GM19468 (cell line): ENCODE measurements at regions not wholly inside any gene's neighbourhood (a gene's known extent, or its start where the extent isn't known, plus 50 kb on each side); places are given as distances from the start of the nearest gene placed in this dataset.
A peak's percentile ranks its signal among the peaks of the same experiment; 100 is the strongest.
"Not testable (repeated sequence)": the region's sequence is repeated elsewhere in the genome, so short reads cannot be mapped to it uniquely, and the experiment has no call there.

Source experiments
- ATAC-seq: cut with Tn5 transposase; IDR thresholded peaks from one replicate; pipeline ENCODE4 v1.9.1; 2021; ENCODE audit warnings: mild to moderate bottlenecking, moderate library complexity, moderate number of reproducible peaks; ENCODE audit not compliant: unreplicated experiment; ENCODE audit errors: extremely low read depth

DNA sequence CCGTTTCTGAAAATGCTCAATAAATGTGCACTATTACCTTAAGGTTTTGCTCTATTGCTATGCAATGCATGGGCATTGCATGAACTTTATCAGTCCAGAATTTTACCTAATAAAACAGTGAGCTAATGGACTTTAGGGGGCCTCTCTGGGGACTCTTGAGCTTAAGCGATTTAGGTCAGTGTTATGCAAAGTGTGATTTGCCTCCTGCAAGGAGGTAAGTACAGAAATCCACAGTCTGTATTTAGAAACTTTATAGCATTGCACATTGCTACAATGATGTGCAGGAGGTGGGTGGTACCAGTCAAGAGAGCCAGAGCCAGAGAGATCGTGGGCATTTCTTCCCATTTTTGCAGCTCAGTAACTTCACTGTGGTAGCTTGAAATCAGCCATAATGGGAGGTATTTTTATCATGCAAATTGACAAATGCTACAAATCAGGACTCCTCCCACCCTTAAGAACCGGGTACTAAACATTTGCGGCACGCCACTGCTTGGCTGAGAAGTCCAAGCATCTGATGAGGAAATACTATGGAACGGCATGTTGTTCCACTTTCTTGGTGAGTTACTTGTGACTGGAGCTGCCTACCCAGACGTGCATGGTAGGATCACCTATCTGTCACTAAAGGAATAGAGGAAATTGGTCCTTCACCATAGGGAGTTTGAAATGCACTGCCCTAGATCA lies 174.6 kb upstream of the PGRMC2 start:
- no peak for ATAC-seq

DNA sequence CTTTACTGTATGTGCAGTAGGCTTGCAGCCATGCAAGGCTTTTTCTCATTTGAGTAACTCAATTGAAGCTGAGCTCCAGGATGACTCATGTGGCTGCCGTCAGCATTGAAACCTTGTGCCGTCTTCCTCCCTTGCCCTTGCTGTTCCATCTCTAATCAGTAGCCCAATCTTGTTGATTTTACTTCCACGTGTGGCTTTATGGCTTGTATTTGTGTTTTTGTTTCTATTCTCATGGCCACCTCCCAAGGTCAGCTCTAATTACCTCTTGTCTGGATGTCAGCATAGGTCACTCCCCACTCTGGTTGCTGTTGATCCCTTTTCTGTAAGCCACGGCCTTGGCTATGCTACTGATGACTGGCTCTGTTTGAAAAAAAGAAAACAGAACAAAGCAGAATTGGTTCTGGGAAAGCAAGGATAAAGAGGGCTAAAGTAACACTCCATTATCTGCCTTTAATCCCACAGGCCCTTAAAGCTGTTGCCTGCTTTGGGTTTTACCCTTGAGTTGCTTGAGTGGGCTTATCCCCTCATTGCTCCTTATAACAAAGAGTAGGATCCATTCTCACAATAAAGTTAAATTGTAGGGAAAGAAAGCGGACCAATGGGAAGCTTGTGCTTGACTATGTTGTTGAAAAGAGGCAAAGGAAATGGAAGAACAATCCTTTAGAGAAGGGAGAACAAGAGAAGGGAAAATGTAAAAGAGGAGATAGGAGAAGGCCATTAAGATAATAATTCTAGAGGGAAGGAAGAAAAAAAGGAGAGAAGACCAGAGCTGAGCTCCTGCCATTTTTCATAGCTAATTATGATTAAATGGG lies 173.9 kb upstream of the PGRMC2 start:
- ATAC-seq, result no peak

- ATAC-seq, result no peak
Observed at GRCh38 chr4:128459547-128459946, 171.9 kb upstream of the PGRMC2 start.

DNA sequence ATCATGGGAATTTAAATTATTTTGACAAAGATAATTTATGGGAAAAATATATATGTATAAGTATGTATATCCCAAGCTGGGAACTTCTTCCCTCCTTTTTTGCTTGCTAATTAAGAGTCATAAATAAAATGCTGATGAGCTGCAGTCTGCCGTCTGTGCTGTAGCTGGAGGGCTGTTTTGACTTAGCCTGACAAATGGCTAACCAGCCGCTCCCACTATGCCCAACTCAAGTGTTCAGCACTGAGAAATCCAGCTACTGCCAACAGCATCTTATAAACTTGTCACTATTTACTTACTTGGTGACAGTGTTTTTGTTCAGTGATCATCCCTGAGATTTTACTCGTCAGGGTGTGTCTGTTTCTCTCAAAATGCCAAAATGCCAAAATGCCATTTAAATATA lies 171.2 kb upstream of the PGRMC2 start:
- no peak for ATAC-seq

DNA sequence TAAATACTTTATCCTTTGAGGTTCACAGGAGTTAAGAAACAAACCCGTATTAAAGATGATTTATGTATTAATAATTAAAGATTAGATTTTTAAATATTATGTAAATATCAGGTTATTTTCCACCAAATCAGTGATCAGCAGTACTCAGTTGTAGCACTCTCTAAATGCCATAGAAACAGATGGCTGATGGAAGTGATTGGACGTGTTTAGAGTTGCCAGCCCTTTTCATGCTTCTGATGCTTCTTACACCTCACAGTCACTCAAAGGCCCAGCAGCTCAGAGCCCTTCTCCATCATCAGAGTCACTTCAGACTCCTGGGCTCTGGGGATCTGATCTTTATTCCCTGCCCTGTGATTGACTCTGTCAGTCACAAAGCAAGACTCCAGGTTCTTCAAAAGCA lies 170.1 kb upstream of the PGRMC2 start:
- no peak for ATAC-seq

DNA sequence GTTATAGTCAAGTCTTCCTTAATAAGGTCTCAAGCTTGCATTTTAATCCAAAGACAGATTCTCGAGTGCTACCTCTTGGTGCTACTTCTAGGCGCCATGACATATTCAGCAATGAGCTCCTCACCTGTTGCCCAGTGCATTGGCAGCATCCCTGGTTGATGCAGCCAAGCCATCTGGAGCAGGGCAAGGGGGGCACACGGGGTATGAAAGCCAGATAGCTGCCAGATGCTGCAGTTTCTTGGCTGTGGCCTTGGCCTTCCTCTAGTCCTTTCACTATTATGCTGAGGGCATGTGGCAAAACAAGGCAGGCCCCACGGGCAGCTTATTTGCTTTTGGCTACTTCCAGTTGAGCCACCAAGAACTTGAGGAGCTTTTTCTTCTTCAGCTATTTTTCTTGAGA lies 168.6 kb upstream of the PGRMC2 start:
- no peak for ATAC-seq

DNA sequence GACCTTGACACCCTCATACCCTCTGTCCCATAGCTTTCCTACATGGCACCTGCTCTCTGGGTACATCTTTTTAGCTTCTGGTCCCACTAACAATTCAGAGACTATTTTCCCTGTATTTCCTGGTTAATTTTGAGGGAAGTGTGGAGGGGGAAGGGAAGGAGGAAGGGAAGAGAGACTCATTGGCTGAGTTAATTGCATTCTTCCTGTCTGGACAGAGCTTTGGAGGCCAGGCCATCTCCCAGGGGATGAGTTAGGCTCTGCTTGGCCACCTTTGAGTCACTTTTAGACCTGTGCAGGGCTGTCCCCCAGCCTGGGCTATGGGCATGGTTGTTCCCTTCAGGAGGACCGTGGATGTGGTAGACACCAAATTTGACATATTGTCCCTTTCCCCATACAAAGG lies 167.9 kb upstream of the PGRMC2 start:
- no peak for ATAC-seq

DNA sequence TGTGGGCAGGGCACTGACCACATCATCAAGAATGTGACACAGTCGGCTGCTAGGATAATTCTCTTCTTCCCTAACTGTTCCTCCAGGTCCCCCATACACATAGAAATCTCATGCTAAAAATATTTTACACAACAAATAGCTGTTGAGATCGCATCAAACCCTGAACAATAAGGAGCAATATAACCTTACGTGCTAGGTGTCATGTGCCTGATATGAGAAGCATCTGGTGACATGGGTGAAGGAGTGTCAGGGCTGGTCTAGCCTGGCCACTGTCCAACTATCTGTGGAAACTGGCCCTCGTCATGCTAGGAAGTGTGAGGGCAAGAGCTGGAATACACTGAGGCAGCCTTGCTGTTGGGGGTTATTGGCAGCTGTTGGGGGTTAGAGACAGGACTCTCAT lies 167.3 kb upstream of the PGRMC2 start:
- ATAC-seq, result no peak

GRCh38 chr4:128454281-128454871 lies 166.8 kb upstream of the PGRMC2 start:
- peak; percentile 94 for ATAC-seq

- no peak for ATAC-seq
Observed at GRCh38 chr4:128452415-128452814, 164.8 kb upstream of the PGRMC2 start.

- ATAC-seq, result no peak
Observed at GRCh38 chr4:128451270-128451905, 163.8 kb upstream of the PGRMC2 start.

DNA sequence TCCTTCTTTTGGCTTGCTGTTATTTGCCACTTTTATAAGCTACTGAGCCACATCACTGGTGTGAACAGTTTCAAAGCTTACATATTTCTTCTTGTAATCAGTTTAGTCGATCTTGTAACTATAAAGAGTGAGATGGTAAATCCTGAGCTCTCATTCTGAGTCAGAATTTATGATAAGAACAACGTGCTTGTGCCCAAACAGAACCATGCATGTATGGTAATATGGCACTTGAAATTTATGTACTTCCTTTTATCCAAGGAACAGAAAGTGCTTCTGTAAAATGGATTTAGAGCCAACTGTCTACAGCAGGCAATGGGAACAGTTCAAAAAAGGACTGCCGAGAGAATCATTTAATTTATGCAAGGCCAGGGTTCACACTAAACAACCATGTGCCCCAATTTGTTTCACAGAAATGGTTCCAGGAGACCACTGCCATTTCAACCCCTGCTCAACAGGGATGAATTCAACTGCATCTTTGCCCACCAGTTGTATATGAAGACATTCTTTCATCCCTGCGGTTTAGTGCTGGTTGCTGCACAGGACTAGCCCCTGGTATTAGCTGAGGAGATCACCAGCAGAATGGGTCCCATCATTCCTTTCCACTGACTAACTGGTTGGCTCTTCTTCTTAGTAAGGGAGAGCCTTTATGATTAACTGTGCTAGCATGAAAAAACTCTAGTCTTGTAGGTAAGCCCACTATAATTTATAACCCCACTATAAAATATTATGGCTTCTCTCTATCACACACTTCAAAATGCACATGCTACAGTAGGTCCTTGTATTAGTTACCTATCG lies 162.9 kb upstream of the PGRMC2 start:
- no peak for ATAC-seq

DNA sequence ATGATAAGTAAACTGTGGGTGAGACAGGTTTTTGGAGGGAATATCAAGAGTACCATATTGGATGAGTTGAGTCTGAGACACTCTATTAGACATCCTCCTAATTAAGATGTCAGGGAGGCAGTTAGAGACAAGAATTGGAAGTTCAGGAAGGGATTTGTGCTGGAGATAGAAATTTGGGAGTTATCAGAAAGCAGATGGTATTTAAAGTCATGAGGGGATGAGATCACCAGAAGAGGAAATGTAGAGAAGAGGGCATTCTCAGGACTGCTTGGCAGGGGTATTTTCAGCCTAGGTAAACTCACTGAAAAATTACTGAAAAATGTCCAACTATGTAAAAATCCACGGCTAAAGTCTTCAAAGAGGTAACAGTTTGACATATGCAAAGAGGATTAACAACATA lies 161.6 kb upstream of the PGRMC2 start:
- ATAC-seq, result no peak

DNA sequence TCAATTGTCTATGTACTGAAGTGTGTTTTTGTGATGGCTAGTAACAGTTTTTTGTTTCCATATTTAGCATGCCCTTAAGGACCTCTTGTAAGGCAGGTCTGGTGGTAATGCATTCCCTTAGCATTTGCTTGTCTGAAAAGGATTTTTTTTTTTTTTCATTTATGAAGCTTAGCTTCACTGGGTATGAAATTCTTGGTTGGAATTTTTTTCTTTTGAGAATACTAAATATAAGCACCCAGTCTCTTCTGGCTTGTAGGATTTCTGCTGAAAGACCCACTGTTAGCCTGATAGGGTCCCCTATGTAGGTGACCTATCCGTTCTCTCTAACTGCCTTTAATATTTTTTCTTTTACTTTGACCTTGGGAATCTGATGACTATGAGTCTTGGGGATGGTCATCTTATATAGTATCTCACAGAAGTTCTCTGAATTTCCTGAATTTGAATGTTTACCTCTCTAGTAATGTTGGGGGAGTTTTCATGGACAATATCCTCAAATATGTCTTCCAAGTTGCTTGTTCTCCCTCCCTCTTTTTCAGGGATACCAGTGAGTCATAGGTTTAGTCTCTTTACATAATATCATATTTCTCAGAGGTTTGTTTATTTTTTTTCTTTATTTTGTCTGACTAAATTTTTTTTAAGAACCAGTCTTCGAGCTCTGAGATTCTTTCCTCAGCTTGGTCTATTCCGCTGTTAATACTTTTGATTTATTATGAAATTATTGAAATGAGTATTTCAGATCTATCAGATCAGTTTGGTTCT lies 157.1 kb upstream of the PGRMC2 start:
- no peak for ATAC-seq

DNA sequence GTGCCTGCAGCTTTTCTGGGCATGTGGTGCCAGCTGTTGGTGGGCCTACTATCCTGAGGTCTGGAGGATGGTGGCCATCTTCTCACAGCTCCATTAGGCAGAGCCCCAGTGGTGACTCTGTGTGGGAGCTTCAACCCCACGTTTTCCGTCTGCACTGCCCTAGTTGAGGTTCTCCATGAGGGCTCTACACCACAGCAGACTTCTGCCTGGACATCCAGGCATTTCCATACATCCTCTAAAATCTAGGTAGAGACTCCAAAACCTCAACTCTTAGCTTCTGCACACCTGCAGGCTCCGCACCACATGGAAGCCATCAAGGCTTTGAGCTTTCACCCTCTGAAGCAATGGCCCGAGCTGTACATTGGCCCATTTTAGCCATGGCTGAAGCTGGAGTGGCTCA lies 153.3 kb upstream of the PGRMC2 start:
- no peak for ATAC-seq

GRCh38 chr4:128437023-128437422 lies 149.4 kb upstream of the PGRMC2 start:
- not testable (repeated sequence) for ATAC-seq

- not testable (repeated sequence) for ATAC-seq
Observed at GRCh38 chr4:128429023-128429613, 141.5 kb upstream of the PGRMC2 start.

DNA sequence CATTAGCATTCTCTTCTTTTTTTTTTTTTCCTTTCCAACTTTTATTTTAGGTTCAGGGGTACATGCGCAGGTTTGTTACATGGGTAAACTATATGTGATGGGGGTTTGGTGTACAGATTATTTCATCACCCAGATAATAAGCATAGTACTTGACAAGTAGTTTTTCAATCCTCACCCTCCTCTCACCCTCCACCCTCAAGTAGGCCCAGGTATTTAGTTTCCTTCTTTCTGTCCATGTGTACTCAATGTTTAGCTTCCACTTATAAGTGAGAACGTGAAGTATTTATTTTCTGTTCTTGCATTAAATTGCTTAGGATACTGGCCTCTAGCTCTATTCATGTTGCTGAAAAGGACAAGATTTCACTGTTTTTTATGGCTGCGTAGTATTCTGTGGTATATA lies 140.8 kb upstream of the PGRMC2 start:
- ATAC-seq, result no peak

- ATAC-seq, result no peak
Observed at GRCh38 chr4:128427832-128428366, 140.3 kb upstream of the PGRMC2 start.
